ENCODE measurements at regions not wholly inside any gene's neighbourhood (a gene's known extent, or its start where the extent isn't known, plus 50 kb on each side); places are given as distances from the start of the nearest gene placed in this dataset.

- Mint-ChIP-seq H3K4me3 (no peak overlapping the region), H3K27me3 (peaks cover 7% of the 10 kb centered on the region), H3K9me3 (ENCODE audit: low read depth) (no peaks in the 10 kb centered on the region), H3K4me1 (peaks cover under 1% of the 10 kb centered on the region), H3K36me3 (no peaks in the 10 kb centered on the region), H3K27ac (no peak overlapping the region)
- DNase-seq: no peak
- CTCF ChIA-PET: no interaction called here
- ATAC-seq: no peak
These were observed 481.4 kb downstream of the UQCRFS1 start for GRCh38 chr19:28731577-28731976.

GRCh38 chr19:28730791-28731512, 482.0 kb downstream of the UQCRFS1 start:
- Mint-ChIP-seq H3K27ac (no peak overlapping the region), H3K4me3 (no peak overlapping the region), H3K36me3 (no peaks in the 10 kb centered on the region), H3K4me1 (no peaks in the 10 kb centered on the region), H3K27me3 (peaks cover 11% of the 10 kb centered on the region), H3K9me3 (ENCODE audit: low read depth) (no peaks in the 10 kb centered on the region)
- CTCF ChIA-PET: interaction anchor here (0.7 kb wide), 1 partner anchor 11 kb away, joined by 4 read pairs; no protein-coding TSS in a partner anchor
- ATAC-seq (no peak), DNase-seq (no peak)

- Mint-ChIP-seq H3K36me3 (no peaks in the 10 kb centered on the region), H3K4me3 (no peak overlapping the region), H3K9me3 (ENCODE audit: low read depth) (no peaks in the 10 kb centered on the region), H3K27ac (no peak overlapping the region), H3K27me3 (peaks cover 11% of the 10 kb centered on the region), H3K4me1 (no peaks in the 10 kb centered on the region)
- ATAC-seq: no peak
- no peak for DNase-seq
- CTCF ChIA-PET: interaction anchor here (1.0 kb wide), 1 partner anchor 9 kb away, joined by 3 read pairs; no protein-coding TSS in a partner anchor
These were observed 485.3 kb downstream of the UQCRFS1 start for GRCh38 chr19:28727480-28728159.

GRCh38 chr19:28726533-28727479, 486.1 kb downstream of the UQCRFS1 start:
- no peaks in the 10 kb centered on the region for H3K4me1 Mint-ChIP-seq
- H3K9me3 Mint-ChIP-seq (ENCODE audit: low read depth): no peaks in the 10 kb centered on the region
- peaks cover 11% of the 10 kb centered on the region for H3K27me3 Mint-ChIP-seq
- no peak overlapping the region for H3K4me3 Mint-ChIP-seq
- H3K27ac Mint-ChIP-seq: no peak overlapping the region
- H3K36me3 Mint-ChIP-seq: no peaks in the 10 kb centered on the region
- ATAC-seq: no peak
- CTCF ChIA-PET: interaction anchor here (0.6 to 1.0 kb wide), 2 partner anchors 10 to 180 kb away, joined by 3 to 4 read pairs; no protein-coding TSS in a partner anchor
- DNase-seq: no peak

- ATAC-seq: no peak
- DNase-seq: no peak
- H3K9me3 Mint-ChIP-seq (ENCODE audit: low read depth): no peaks in the 10 kb centered on the region
- CTCF ChIA-PET: interaction anchor here (0.6 kb wide), 1 partner anchor 158 kb away, joined by 3 read pairs; no protein-coding TSS in a partner anchor
- no peak overlapping the region for H3K4me3 Mint-ChIP-seq
- no peaks in the 10 kb centered on the region for H3K4me1 Mint-ChIP-seq
- H3K27ac Mint-ChIP-seq: no peak overlapping the region
- no peaks in the 10 kb centered on the region for H3K36me3 Mint-ChIP-seq
- H3K27me3 Mint-ChIP-seq: no peaks in the 10 kb centered on the region
These were observed 494.0 kb downstream of the UQCRFS1 start for GRCh38 chr19:28718909-28719308.

- H3K27me3 Mint-ChIP-seq: no peaks in the 10 kb centered on the region
- H3K27ac Mint-ChIP-seq: no peak overlapping the region
- H3K4me1 Mint-ChIP-seq: no peaks in the 10 kb centered on the region
- no peaks in the 10 kb centered on the region for H3K9me3 Mint-ChIP-seq (ENCODE audit: low read depth)
- no peak overlapping the region for H3K4me3 Mint-ChIP-seq
- no peak for ATAC-seq
- H3K36me3 Mint-ChIP-seq: no peaks in the 10 kb centered on the region
- DNase-seq: no peak
- CTCF ChIA-PET: no interaction called here
These were observed 497.8 kb downstream of the UQCRFS1 start for GRCh38 chr19:28715157-28715556.

GRCh38 chr19:28711411-28711810, 501.5 kb downstream of the UQCRFS1 start:
- Mint-ChIP-seq H3K36me3 (no peaks in the 10 kb centered on the region), H3K27ac (no peak overlapping the region), H3K4me1 (no peaks in the 10 kb centered on the region), H3K27me3 (no peaks in the 10 kb centered on the region), H3K4me3 (no peak overlapping the region), H3K9me3 (ENCODE audit: low read depth) (no peaks in the 10 kb centered on the region)
- CTCF ChIA-PET: interaction anchor here (0.8 kb wide), 1 partner anchor 11 kb away, joined by 3 read pairs; no protein-coding TSS in a partner anchor
- no peak for ATAC-seq
- no peak for DNase-seq

- H3K36me3 Mint-ChIP-seq: no peaks in the 10 kb centered on the region
- no peaks in the 10 kb centered on the region for H3K27me3 Mint-ChIP-seq
- H3K4me3 Mint-ChIP-seq: no peak overlapping the region
- DNase-seq: no peak
- ATAC-seq: no peak
- CTCF ChIA-PET: interaction anchor here (1.0 kb wide), 1 partner anchor 77 kb away, joined by 3 read pairs; no protein-coding TSS in a partner anchor
- H3K4me1 Mint-ChIP-seq: no peaks in the 10 kb centered on the region
- H3K9me3 Mint-ChIP-seq (ENCODE audit: low read depth): no peaks in the 10 kb centered on the region
- no peak overlapping the region for H3K27ac Mint-ChIP-seq
These were observed 502.7 kb downstream of the UQCRFS1 start for GRCh38 chr19:28710278-28710677.

- no peak for DNase-seq
- Mint-ChIP-seq H3K4me1 (no peaks in the 10 kb centered on the region), H3K4me3 (no peak overlapping the region), H3K9me3 (ENCODE audit: low read depth) (no peaks in the 10 kb centered on the region), H3K36me3 (no peaks in the 10 kb centered on the region), H3K27ac (no peak overlapping the region), H3K27me3 (no peaks in the 10 kb centered on the region)
- CTCF ChIA-PET: no interaction called here
- no peak for ATAC-seq
These were observed 506.3 kb downstream of the UQCRFS1 start for GRCh38 chr19:28706693-28707092.

GRCh38 chr19:28705008-28705407, 507.9 kb downstream of the UQCRFS1 start:
- CTCF ChIA-PET: no interaction called here
- H3K9me3 Mint-ChIP-seq (ENCODE audit: low read depth): no peaks in the 10 kb centered on the region
- H3K27ac Mint-ChIP-seq: no peak overlapping the region
- no peaks in the 10 kb centered on the region for H3K27me3 Mint-ChIP-seq
- DNase-seq (no peak), ATAC-seq (no peak)
- no peaks in the 10 kb centered on the region for H3K4me1 Mint-ChIP-seq
- no peak overlapping the region for H3K4me3 Mint-ChIP-seq
- no peaks in the 10 kb centered on the region for H3K36me3 Mint-ChIP-seq

- Mint-ChIP-seq H3K36me3 (no peaks in the 10 kb centered on the region), H3K4me3 (no peak overlapping the region), H3K4me1 (no peaks in the 10 kb centered on the region), H3K27me3 (no peaks in the 10 kb centered on the region), H3K9me3 (ENCODE audit: low read depth) (no peaks in the 10 kb centered on the region), H3K27ac (no peak overlapping the region)
- DNase-seq (no peak), ATAC-seq (no peak)
- CTCF ChIA-PET: no interaction called here
These were observed 509.5 kb downstream of the UQCRFS1 start for GRCh38 chr19:28703400-28703956.

- DNase-seq (no peak), ATAC-seq (no peak)
- Mint-ChIP-seq H3K27ac (no peak overlapping the region), H3K36me3 (no peaks in the 10 kb centered on the region), H3K27me3 (no peaks in the 10 kb centered on the region), H3K4me1 (no peaks in the 10 kb centered on the region), H3K9me3 (ENCODE audit: low read depth) (no peaks in the 10 kb centered on the region), H3K4me3 (no peak overlapping the region)
- CTCF ChIA-PET: no interaction called here
These were observed 511.5 kb downstream of the UQCRFS1 start for GRCh38 chr19:28701491-28701890.

GRCh38 chr19:28700176-28700575, 512.8 kb downstream of the UQCRFS1 start:
- no peak overlapping the region for H3K27ac Mint-ChIP-seq
- H3K36me3 Mint-ChIP-seq: no peaks in the 10 kb centered on the region
- no peaks in the 10 kb centered on the region for H3K27me3 Mint-ChIP-seq
- H3K4me1 Mint-ChIP-seq: no peaks in the 10 kb centered on the region
- CTCF ChIA-PET: interaction anchor here (0.9 kb wide), 1 partner anchor 11 kb away, joined by 3 read pairs; no protein-coding TSS in a partner anchor
- DNase-seq (no peak), ATAC-seq (no peak)
- no peak overlapping the region for H3K4me3 Mint-ChIP-seq
- no peaks in the 10 kb centered on the region for H3K9me3 Mint-ChIP-seq (ENCODE audit: low read depth)
